ENCODE measurements at regions not wholly inside any gene's neighbourhood (a gene's known extent, or its start where the extent isn't known, plus 50 kb on each side); places are given as distances from the start of the nearest gene placed in this dataset.

- DNase-seq: no peak
Measured at GRCh38 chr7:54847921-54848320, 88.9 kb upstream of the SEC61G start.

- no peak for DNase-seq
Measured at GRCh38 chr7:54856856-54857255, 97.8 kb upstream of the SEC61G start.

DNA sequence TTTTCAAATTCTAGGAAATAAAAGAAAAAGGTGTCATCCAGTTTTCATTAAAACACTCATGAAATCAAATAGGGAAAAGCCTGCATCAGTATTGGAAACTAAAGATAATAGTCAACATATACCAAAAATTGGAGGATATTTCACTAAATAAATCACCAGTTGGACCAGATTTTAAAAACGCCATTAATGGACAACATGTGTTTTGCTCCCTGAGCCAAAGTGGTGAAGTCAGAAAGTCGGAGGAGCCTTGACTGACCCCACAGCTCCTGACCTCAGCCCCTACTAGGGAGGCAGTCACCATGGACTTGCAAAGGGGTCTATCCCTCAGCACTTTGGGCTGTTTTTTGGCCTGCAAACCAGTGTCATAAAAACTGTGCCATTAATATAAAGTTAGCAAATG, 98.3 kb upstream of the SEC61G start:
- DNase-seq: no peak

DNA sequence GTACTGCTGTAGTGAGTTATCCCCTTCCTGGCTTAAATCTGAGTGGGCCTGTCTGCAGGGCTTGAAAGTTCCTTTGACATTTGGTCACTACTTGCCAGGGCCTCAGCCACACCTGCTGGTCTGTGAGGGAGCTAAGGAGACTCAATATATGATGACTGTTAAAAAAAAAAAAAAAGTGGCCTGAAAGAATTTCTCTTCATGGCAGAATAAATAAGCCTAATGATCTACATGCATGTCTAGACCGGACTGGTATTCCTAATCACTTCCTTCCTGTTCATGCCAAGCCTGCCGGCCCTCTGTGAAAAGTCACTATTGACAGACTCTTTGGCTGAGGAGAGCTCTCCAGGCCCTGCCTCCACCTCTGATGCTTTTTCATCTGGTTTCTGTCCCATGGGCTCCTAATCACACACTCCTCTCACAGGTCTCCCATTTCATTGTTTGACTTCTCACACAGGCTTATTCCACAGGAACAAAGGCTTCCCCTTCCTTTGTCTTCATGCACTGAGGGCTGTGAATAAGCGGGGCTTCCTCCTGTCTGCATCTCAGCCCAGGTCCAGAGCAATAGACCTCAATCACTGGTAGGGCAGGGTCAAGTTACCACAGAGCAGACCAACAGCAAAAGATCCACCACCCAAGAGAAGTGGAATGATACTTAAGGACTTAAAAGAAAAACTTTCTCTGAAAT, 99.1 kb upstream of the SEC61G start:
- no peak for DNase-seq

DNA sequence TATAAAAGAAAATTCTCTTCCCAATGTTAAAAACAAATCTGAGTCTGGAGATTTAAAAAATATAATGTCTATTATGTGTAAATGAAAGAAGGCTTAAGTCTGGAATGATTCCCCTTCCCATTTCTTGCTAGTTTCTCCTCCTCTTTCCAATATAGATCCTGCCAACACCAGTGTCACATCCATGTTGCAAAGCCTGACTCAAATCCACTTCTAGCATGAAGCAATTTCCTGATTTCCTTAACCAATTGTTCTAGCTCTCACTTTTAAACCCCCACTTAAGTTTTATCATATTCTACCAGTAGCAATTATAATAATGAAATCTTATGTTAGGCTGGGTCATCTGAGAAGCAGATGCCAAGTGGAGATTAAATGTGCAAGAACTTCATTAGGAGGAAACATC, 100.1 kb upstream of the SEC61G start:
- no peak for DNase-seq

- no peak for DNase-seq
Measured at GRCh38 chr7:54859545-54859944, 100.5 kb upstream of the SEC61G start.

- DNase-seq: no peak
Measured at GRCh38 chr7:54860003-54860775, 101.2 kb upstream of the SEC61G start.

DNA sequence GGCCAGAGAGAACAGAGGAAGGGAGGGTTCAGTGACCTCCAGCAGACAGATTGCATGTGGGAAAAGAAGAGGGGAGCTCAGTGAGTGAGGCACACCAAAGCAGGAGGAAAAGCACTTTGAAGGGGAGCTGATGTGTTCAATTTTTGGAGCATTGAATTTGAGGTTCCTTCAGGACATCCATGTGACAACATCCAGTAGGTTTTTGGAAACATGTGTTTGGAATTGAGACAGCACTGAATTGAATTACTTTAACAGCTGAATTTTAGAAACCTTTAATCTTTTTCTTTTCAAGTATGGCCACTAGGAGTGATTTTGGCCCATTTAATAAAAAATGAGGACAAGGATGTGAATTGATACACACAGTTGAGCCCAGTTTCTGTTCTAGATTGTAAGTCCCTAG, 101.8 kb upstream of the SEC61G start:
- no peak for DNase-seq

DNA sequence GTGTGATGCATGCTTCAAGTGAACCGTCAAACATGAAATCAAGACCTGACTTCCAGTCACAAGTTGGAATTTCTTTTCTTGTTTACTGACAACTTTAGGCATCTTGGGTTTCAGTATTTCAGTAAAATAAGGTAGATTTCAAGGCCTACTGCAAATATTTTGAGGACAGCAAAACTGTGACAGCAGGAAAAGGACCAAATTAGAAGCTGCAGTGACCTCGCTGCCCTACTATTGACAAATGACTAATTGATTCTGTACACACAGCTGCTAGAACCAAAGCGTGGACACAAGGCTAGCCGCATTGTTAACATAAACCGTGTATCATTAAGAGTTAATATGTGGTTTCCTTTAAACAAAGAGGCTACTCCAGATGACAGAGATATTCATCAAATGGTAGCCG, 105.7 kb upstream of the SEC61G start:
- DNase-seq: no peak

DNA sequence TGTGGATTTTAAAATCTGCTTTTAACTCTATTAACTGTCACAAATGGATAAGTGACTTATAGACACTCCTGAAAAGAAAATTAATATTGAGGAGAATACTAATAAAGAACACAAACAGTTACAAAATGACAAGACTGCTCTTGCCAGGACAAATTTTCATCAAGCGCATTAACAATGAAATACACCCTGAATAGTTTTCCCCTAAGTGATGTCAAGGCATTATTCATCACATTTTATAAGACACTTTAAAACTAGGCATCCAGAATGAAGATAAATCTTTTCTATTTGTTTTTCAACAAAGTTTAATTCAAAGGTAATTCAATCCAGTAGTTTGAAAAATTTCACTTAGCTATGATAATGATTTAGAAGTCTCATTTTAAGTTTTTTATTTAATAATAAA, 110.5 kb upstream of the SEC61G start:
- DNase-seq: no peak

DNA sequence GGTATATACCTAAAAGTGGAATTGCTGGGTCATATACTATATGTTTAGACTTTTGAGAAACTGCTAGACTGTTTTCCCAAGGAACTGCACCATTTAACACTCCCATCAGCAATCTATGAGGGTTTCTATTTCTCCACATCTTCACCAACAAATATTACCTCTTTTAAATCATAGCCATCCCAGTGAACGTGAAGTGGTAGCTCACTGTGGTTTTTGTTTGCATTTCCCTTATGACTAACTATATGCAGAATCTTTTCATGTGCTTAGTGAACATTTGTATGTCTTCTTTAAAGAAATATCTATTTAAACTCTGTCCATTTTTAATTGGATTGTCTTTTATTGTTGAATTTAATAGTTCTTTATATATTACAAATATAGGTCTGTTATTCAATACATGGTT, 115.8 kb upstream of the SEC61G start:
- DNase-seq: no peak

- DNase-seq: no peak
Measured at GRCh38 chr7:54877683-54878082, 118.7 kb upstream of the SEC61G start.

GRCh38 chr7:54878339-54878738, 119.3 kb upstream of the SEC61G start:
- no peak for DNase-seq

DNA sequence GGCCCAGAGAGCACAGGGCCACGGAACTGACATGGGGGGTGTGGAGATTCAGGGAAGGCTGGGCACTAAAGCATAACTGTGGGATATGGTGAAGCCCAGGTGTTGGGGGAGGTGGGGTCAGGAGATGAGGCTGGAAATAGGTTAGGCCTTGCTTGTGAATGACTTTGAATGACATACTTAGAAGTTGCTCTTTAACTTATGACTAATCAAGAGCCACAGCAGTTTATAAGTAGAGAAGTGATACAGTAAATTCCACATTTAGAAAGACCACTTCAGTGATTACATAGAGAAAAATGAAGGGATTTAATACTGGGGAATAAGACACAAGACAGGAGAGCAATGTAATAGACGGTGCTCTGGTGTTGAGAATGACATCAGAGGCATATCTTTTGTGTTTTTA, 120.8 kb upstream of the SEC61G start:
- DNase-seq: no peak

GRCh38 chr7:54880326-54880989, 121.4 kb upstream of the SEC61G start:
- DNase-seq: no peak

DNA sequence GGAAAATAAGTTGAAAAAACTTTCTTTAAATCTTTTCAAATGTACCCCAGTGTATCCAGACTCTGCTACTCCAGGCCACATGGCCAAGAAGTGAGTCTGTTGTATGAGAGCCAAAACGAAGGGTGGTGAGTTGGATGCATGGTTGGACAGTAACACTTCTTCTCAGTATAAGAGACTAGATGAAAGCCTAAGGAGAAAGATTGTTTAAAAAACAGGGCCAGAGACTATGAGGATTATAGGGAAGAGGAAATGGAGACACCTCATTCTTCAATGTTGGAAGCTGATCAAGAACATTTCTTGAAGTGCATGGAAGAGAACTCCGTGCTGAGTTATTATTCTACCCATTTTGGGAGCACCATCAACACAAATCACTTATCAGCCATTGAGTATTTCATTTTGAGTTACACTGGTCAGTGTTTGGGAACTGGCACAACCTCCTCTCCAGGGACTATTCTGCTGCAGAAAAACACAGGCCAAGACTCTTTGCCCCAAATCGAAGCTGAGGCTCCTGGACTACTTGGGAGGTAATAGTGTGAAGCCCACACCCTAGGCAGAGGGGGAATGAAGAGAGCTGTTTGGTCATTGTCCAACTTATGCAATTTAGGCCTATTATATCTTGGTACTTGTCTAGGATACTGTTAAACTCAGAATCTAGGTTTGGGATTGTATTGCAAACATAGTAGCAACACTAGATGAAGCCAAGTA, 123.0 kb upstream of the SEC61G start:
- no peak for DNase-seq

- DNase-seq: no peak
Measured at GRCh38 chr7:54882694-54883093, 123.7 kb upstream of the SEC61G start.

DNA sequence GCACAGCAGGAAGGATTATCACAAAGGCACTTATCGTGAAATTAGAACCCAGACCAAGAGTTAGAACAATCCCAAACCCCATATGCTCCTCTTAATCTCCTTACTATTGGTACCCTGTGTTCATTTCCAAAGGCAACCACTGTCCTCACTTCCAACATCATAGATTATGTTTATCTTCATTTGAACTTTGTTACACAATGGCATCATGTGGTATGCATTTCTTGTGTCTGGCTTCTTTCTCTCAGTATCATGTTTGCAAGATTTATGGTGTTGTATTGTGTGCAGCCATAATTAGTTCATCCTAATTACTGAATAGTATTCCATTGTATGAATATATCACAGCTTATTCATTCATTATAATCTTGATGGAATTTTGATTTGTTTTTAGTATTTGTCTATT, 124.6 kb upstream of the SEC61G start:
- no peak for DNase-seq

GRCh38 chr7:54885285-54885684, 126.3 kb upstream of the SEC61G start:
- DNase-seq: no peak

- peak; percentile 44 for DNase-seq
Measured at GRCh38 chr7:54888067-54888733, 129.2 kb upstream of the SEC61G start.

GRCh38 chr7:54888734-54889082, 129.7 kb upstream of the SEC61G start:
- no peak for DNase-seq

DNA sequence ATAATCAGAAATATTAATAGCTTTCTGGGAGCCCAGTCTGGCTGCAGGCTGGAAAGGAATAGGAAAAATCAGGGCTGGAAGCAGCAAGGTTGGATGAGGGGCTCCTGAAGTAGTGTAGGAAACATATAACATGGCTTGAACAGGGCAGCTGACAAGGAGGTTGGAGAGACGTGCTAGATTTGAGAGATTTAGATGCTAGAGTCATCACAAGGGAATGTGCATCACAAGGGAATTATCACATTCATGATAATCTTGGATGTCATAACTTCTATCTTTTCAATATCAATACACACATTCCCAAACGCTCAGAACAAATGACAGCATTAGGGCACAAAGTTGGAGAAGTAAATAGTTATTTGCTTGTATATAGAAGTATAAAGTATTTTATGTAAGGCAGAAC, 120.9 kb upstream of the EGFR start:
- no peak for DNase-seq
